SK-N-SH (cell line): ENCODE measurements at regions not wholly inside any gene's neighbourhood (a gene's known extent, or its start where the extent isn't known, plus 50 kb on each side); places are given as distances from the start of the nearest gene placed in this dataset.

Experiments
- CTCF ChIA-PET: fragments of 300-600, 350-600 bp; formaldehyde crosslinking; extraction: SDS; loops from one replicate; lab custom pipeline; 2021; lab: Yijun Ruan, JAX
- POLR2A ChIA-PET: fragments of 350-600 bp; sonication (Branson Sonifier 250); formaldehyde crosslinking; extraction: SDS; loops from one replicate; lab custom pipeline; 2020; ENCODE audit warnings: antibody characterized with exemption, inconsistent platforms; lab: Yijun Ruan, JAX
- DNase-seq: peaks from one replicate; pipeline ENCODE4 v3.0.0; 2012
- H2AFZ ChIP-seq: fragments of 200-600 bp; sonication (generic); 2 replicates; pipeline ENCODE4 v1.8.1; 2016; ENCODE audit warnings: antibody characterized with exemption, mild to moderate bottlenecking, low read depth
- H3F3A ChIP-seq: fragments of 200-600 bp; sonication (generic); replicated peaks from 2 replicates; pipeline ENCODE3; 2016; ENCODE audit warnings: antibody characterized with exemption, mild to moderate bottlenecking; ENCODE audit not compliant: insufficient read depth
- H3K27ac ChIP-seq, 2 experiments: fragments of 200-500 bp in 1 of 2; fragments of 200-600 bp in 1 of 2; sonication (Bioruptor generic) in 1 of 2; sonication (generic), shearing (Covaris generic) in 1 of 2; 2 replicates each; pipeline versions ENCODE4 v1.5.1 to v1.6.1; 2014 to 2016; ENCODE audit warnings: low read depth in 2 of 2, inconsistent platforms in 1 of 2, low read length in 1 of 2, mild to moderate bottlenecking in 1 of 2, mixed read lengths in 1 of 2
- H3K27me3 ChIP-seq: fragments of 200-600 bp; sonication (generic), shearing (Covaris generic); 2 replicates; pipeline ENCODE4 v1.6.1; 2016; ENCODE audit warnings: mixed run types; ENCODE audit not compliant: insufficient read depth
- H3K36me3 ChIP-seq, 2 experiments: fragments of 200-500 bp in 1 of 2; fragments of 200-600 bp in 1 of 2; sonication (Bioruptor generic) in 1 of 2; sonication (generic) in 1 of 2; replicated peaks in 1 of 2; 2 replicates each; pipeline versions ENCODE3 to v1.5.1; 2014 to 2016; ENCODE audit warnings: low read length in 1 of 2, mild to moderate bottlenecking in 1 of 2; ENCODE audit not compliant: insufficient read depth in 2 of 2, control insufficient read depth in 1 of 2
- H3K4me1 ChIP-seq, 2 experiments: fragments of 200-500 bp in 1 of 2; fragments of 200-600 bp in 1 of 2; sonication (Bioruptor generic) in 1 of 2; sonication (generic), shearing (Covaris generic) in 1 of 2; 2 replicates each; pipeline versions ENCODE4 v1.5.1 to v1.6.1; 2014 to 2016; ENCODE audit warnings: low read depth in 1 of 2, low read length in 1 of 2, mixed run types in 1 of 2; ENCODE audit not compliant: insufficient read depth in 2 of 2, control insufficient read depth in 1 of 2
- H3K4me2 ChIP-seq: fragments of 200-600 bp; sonication (generic), shearing (Covaris generic); 2 replicates; pipeline ENCODE4 v1.6.1; 2017; ENCODE audit warnings: mixed run types
- H3K4me3 ChIP-seq, 2 experiments: fragments of 200-500 bp in 1 of 2; fragments of 200-600 bp in 1 of 2; sonication (Bioruptor generic) in 1 of 2; sonication (generic), shearing (Covaris generic) in 1 of 2; 2 replicates each; pipeline versions ENCODE4 v1.5.1 to v1.8.1; 2014 to 2016; ENCODE audit warnings: low read depth in 2 of 2, inconsistent platforms in 1 of 2, low read length in 1 of 2, mild to moderate bottlenecking in 1 of 2, mixed read lengths in 1 of 2, moderate library complexity in 1 of 2
- H3K79me2 ChIP-seq: fragments of 200-600 bp; sonication (generic); 2 replicates; pipeline ENCODE4 v1.8.1; 2017; ENCODE audit warnings: mild to moderate bottlenecking; ENCODE audit not compliant: insufficient read depth
- H3K9ac ChIP-seq: fragments of 200-600 bp; sonication (generic); 2 replicates; pipeline ENCODE4 v1.6.1; 2017; ENCODE audit warnings: mixed run types
- H3K9me2 ChIP-seq: fragments of 200-600 bp; sonication (generic); 2 replicates; pipeline ENCODE4 v1.6.1; 2017; ENCODE audit warnings: mixed run types
- H3K9me3 ChIP-seq: fragments of 200-600 bp; sonication (generic); 2 replicates; pipeline ENCODE4 v1.6.1; 2017; ENCODE audit warnings: mixed run types, mild to moderate bottlenecking, moderate library complexity
- H4K20me1 ChIP-seq: fragments of 200-600 bp; sonication (generic); 2 replicates; pipeline ENCODE4 v1.6.1; 2017; ENCODE audit warnings: mild to moderate bottlenecking, mixed run types; ENCODE audit not compliant: insufficient read depth
- CHD2 ChIP-seq: fragments of 150-350 bp; IDR thresholded peaks from 2 replicates; pipeline ENCODE4 v1.6.1; 2018; ENCODE audit warnings: low read length; ENCODE audit not compliant: partially characterized antibody
- EZH2phosphoT487 ChIP-seq: fragments of 200-600 bp; sonication (generic); IDR thresholded peaks from 2 replicates; pipeline ENCODE4 v1.6.1; 2017; ENCODE audit warnings: low read depth, mixed run types, mild to moderate bottlenecking, antibody characterized with exemption, moderate library complexity, borderline replicate concordance
- FOXJ3 ChIP-seq: sonication (generic); formaldehyde crosslinking; IDR thresholded peaks from 2 replicates; pipeline ENCODE4 v1.5.1; 2020; ENCODE audit warnings: mild to moderate bottlenecking, missing genetic modification reagents
- FOXM1 ChIP-seq: IDR thresholded peaks from 2 replicates; pipeline ENCODE4 v1.4.0; 2012; ENCODE audit warnings: low read depth, mild to moderate bottlenecking
- GATA2 ChIP-seq: sonication (generic); formaldehyde crosslinking; IDR thresholded peaks from 2 replicates; pipeline ENCODE4 v1.5.0; 2020; ENCODE audit warnings: mild to moderate bottlenecking, missing genetic modification reagents
- JUND ChIP-seq: IDR thresholded peaks from 2 replicates; pipeline ENCODE4 v1.4.0; 2012
- MEF2A ChIP-seq: IDR thresholded peaks from 2 replicates; pipeline ENCODE4 v1.4.0; 2012; ENCODE audit warnings: low read depth, borderline replicate concordance
- NRF1 ChIP-seq: IDR thresholded peaks from 2 replicates; pipeline ENCODE4 v1.6.1; 2012; ENCODE audit warnings: low read depth, mild to moderate bottlenecking, low read length
- POLR2AphosphoS5 ChIP-seq: IDR thresholded peaks from 2 replicates; pipeline ENCODE4 v1.6.1; 2012; ENCODE audit warnings: low read depth, low read length
- REST ChIP-seq: IDR thresholded peaks from 2 replicates; pipeline ENCODE4 v1.6.1; 2012; ENCODE audit warnings: mild to moderate bottlenecking, low read depth, low read length, moderate library complexity
- RFX5 ChIP-seq: IDR thresholded peaks from 2 replicates; pipeline ENCODE4 v1.6.1; 2012; ENCODE audit warnings: mild to moderate bottlenecking, improper control_type of control experiment, low read length
- RXRA ChIP-seq: IDR thresholded peaks from 2 replicates; pipeline ENCODE4 v1.4.0; 2012; ENCODE audit warnings: low read depth, mild to moderate bottlenecking, borderline replicate concordance
- SMC3 ChIP-seq: IDR thresholded peaks from 2 replicates; pipeline ENCODE4 v1.6.1; 2012; ENCODE audit warnings: low read depth, low read length, improper control_type of control experiment
- TEAD4 ChIP-seq: IDR thresholded peaks from 2 replicates; pipeline ENCODE4 v1.4.0; 2012; ENCODE audit warnings: mild to moderate bottlenecking, borderline replicate concordance; ENCODE audit not compliant: insufficient read depth
- ZBTB33 ChIP-seq: IDR thresholded peaks from 2 replicates; pipeline ENCODE4 v1.4.0; 2012; ENCODE audit warnings: low read depth, borderline replicate concordance
- WGBS: methylation state at CpG from one replicate; pipeline ENCODE4 v1.1.6; 2017; ENCODE audit warnings: low lambda C conversion rate; 5-methylcytosine and 5-hydroxymethylcytosine counted together
- TF ChIP-seq, protein P1 (sequence below): fragments of 150-350 bp; IDR thresholded peaks from 2 replicates; pipeline ENCODE4 v1.6.1; 2016; ENCODE audit warnings: mild to moderate bottlenecking, low read depth, low read length
- TF ChIP-seq, protein P2 (sequence below): IDR thresholded peaks from 2 replicates; pipeline ENCODE4 v1.4.0; 2012; ENCODE audit warnings: low read depth
- TF ChIP-seq, protein P3 (sequence below): IDR thresholded peaks from 2 replicates; pipeline ENCODE4 v1.4.0; 2012; ENCODE audit warnings: low read depth, borderline replicate concordance

DNA sequence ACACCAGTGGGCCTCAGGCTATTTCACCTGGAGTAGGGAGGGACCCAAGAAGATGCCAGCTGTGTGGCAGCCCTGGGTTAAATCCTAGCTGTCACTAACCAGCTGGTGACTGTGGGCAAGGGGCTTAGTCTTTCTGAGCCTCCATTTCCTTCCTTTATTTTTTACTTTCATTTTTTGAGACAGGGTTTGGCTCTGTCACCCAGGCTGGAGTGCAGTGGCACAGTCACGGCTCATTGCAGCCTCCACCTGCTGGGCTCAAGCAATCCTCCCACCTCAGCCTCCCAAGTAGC, 108.0 kb upstream of the SMAD3 start (continued):
- TF ChIP-seq EZH2phosphoT487 (no peak), TEAD4 (no peak), NRF1 (no peak)

GRCh38 chr15:66959066-66959465, 106.3 kb upstream of the SMAD3 start:
- H3K9ac ChIP-seq, result no peak overlapping the region
- H3K9me2 ChIP-seq, result no peaks in the 10 kb centered on the region
- H3K79me2 ChIP-seq, result no peaks in the 10 kb centered on the region
- WGBS, result 88% methylated on average over 7 of the region's 10 CpGs
- no peak for DNase-seq
- CTCF ChIA-PET, result interaction anchor here (1.0 kb wide), 1 partner anchor 12 kb away, joined by 3 read pairs; no protein-coding TSS in a partner anchor
- H3F3A ChIP-seq, result no peaks in the 10 kb centered on the region
- H3K4me2 ChIP-seq, result no peak overlapping the region
- H3K4me1 ChIP-seq, result no peaks in the 10 kb centered on the region
- H3K9me3 ChIP-seq, result no peaks in the 10 kb centered on the region
- no peaks in the 10 kb centered on the region for H4K20me1 ChIP-seq
- no peak overlapping the region for H3K27ac ChIP-seq
- TF ChIP-seq RFX5 (no peak), SMC3 (no peak), NRF1 (no peak), MEF2A (no peak), ZBTB33 (no peak), FOXJ3 (no peak), EZH2phosphoT487 (no peak), CHD2 (no peak), POLR2AphosphoS5 (no peak), REST (no peak), FOXM1 (no peak), RXRA (no peak), JUND (no peak), GATA2 (CRISPR knock-in tag) (no peak), TEAD4 (no peak)
- TF ChIP-seq, protein P1, sequence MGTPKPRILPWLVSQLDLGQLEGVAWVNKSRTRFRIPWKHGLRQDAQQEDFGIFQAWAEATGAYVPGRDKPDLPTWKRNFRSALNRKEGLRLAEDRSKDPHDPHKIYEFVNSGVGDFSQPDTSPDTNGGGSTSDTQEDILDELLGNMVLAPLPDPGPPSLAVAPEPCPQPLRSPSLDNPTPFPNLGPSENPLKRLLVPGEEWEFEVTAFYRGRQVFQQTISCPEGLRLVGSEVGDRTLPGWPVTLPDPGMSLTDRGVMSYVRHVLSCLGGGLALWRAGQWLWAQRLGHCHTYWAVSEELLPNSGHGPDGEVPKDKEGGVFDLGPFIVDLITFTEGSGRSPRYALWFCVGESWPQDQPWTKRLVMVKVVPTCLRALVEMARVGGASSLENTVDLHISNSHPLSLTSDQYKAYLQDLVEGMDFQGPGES, result no peak
- TF ChIP-seq, protein P2, sequence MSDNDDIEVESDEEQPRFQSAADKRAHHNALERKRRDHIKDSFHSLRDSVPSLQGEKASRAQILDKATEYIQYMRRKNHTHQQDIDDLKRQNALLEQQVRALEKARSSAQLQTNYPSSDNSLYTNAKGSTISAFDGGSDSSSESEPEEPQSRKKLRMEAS, result no peak
- TF ChIP-seq, protein P3, sequence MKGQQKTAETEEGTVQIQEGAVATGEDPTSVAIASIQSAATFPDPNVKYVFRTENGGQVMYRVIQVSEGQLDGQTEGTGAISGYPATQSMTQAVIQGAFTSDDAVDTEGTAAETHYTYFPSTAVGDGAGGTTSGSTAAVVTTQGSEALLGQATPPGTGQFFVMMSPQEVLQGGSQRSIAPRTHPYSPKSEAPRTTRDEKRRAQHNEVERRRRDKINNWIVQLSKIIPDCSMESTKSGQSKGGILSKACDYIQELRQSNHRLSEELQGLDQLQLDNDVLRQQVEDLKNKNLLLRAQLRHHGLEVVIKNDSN, result no peak
- TF ChIP-seq, all 33 proteins: peak for 0
- no peaks in the 10 kb centered on the region for H3K27me3 ChIP-seq
- no peaks in the 10 kb centered on the region for H3K36me3 ChIP-seq
- H2AFZ ChIP-seq, result no peak overlapping the region
- POLR2A ChIA-PET, result no interaction called here
- no peak overlapping the region for H3K4me3 ChIP-seq
